UCSD-AML1 (cell line): ENCODE measurements at regions not wholly inside any gene's neighbourhood (a gene's known extent, or its start where the extent isn't known, plus 50 kb on each side); places are given as distances from the start of the nearest gene placed in this dataset.
"Not testable (repeated sequence)": the region's sequence is repeated elsewhere in the genome, so short reads cannot be mapped to it uniquely, and the experiment has no call there.

ENCODE experiments used
- DNase-seq: peaks from one replicate; lab custom pipeline; 2025; ENCODE audit not compliant: unreplicated experiment; lab: John Stamatoyannopoulos, UW

- DNase-seq, result no peak
These were observed 198.7 kb upstream of the MYLIP start for GRCh38 chr6:15930207-15930606.

DNA sequence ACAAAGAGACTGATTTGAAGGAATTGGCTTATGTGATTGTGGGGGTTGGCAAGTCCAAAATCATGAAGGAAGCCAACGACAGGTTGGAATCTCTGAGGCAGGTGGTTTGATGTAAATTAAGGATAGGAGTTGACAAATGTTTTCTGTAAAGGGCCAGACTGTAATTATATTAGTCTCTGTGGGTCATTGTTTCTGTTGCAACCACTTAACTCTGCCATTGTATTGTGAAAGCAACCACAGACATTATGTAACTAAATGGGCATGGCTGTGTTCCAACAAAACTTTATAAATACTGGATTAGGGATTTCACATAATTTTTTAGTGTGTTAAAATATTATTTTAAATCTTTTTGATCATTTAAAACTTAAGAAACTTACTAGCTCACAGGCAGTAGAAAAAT, 199.2 kb upstream of the MYLIP start:
- DNase-seq, result no peak

DNA sequence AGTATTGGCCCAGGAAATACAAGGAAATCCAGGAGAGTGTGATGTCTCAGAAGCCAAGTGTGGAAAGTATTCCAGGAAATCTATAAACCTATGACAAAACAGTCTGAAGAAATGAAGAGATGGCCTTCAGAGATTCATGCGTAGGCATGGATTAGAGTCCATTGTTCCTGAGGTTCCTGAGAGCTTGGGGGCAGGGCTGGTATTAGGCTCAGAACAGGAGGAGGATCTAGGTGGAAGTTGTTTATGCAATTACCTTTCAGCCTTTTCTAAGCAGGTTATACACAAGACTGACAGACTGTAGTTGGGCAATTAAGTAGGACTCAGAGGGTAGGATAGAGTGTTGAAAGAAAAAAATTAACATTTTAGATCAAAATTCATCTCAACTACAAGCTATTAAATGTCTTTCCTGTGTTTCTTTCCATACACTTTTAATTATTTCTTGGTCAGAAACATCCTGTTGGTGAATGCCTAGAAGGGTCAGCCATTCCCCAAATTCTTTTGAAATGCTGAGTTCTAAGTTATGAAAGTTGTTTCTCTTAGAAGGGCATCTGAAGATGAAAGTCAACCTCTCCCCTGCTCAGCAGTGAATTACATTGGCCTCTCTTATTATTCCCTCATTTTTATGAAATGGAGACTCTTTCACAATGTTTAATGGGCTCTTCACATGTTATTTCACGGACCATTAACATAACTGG, 201.2 kb upstream of the MYLIP start:
- DNase-seq, result no peak

DNA sequence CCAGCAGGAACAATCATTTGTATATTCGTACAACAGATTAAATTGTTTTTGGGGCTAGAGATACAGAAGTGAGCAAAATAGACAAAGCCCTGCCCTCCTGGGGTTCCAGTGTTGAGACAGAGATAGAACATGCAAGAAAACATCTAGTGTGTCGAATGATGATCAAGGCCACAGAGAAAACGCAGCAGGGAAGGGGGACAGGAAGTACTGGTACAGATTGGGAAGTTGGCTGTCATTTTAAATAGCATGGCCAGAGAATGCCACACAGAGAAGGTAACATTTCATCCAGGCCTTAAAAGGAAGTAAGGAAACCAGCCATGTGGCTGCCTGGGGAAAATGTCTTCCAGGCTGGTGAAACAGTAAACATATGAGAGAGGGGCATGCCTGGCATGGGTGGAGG, 202.6 kb upstream of the MYLIP start:
- no peak for DNase-seq

DNA sequence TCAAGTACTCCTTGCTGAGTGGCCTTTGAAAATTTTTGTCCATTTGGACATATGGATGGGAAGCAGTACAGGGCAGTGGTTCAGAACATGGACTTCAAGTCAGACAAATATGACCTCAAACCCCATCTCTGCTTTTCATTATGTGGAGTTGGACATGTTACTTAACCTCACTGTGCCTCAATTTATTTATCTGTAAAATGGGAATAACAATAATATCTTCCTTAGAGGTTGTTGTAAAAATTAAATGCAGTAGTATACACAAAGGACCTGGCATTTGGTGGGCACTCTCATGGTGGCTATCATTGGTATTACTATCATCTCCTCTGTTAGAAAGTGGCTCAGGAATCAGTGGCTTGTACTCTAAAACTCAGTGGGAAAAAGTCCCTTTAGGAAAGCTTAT, 204.0 kb upstream of the MYLIP start:
- no peak for DNase-seq

- peak; percentile 37 for DNase-seq
These were observed 206.2 kb upstream of the MYLIP start for GRCh38 chr6:15922510-15923250.

DNA sequence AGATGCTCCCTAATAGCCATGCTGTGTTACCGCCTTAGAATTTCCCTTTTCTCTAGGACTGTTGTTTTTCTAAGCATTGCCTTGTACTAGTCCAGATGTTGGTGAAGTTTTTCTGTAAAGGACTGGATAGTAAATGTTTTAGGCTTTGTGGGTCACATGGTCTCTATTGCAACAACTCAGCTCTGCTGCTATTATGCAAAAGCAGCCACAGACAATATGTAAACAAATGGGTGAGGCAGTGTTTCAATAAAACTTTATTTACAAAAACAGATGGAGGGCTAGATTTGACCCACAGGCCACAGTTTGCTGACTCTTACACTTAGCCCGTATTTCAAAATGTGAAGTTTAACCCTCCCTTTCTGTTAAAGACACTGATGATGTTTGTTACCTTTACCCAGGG, 207.6 kb upstream of the MYLIP start:
- DNase-seq, result no peak

DNA sequence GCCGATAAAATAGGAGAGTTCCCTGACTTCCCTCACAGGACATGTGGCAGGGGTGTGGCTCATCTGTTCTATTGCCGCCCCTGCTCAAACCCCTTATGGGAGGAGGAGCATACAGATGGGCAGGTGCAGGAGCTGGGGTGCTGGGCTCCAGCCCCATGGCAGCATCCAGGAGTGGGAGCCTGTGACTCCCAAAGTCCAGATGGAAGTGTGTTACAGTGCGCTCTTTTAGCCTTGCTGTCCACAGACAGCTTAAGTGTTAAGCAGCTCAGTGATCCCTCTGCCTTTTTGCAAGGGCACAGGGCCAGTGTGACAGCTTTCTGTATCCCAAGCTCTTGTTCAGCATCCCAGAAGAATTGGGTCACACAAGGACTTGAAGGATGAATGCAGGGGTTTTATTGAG, 212.3 kb upstream of the MYLIP start:
- DNase-seq, result no peak

DNA sequence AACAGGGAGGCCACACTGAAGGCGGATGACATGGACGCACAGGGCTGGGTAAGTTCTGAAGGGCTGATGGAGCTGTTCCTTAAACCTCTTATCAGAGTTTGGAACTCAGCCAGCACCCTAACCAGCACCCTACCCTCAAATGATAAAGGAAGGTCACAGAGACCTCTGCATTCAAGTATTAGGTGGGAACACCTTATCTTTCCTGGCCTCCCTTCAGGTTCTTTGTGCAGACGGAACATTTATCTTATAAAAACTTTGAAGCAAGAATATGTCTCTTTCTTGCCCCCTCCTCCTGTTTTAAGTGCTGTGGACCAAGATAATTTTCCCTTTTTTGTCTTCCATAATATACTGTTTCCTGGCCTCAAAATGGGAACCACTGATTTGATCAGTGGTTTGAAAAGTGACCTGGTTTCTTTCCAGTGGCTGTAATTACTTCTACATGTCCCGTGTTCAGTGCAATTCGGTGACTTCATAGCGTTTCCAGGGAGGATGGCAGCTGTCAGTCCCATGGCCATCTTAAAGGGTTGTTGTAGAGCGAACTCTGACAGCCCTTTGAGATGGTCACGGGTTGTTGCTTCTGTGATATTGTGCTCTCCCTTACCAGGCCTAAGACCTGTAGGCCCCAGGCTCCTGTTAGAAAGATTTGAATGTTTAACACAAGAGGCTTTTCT, 213.2 kb upstream of the MYLIP start:
- DNase-seq, result no peak

DNA sequence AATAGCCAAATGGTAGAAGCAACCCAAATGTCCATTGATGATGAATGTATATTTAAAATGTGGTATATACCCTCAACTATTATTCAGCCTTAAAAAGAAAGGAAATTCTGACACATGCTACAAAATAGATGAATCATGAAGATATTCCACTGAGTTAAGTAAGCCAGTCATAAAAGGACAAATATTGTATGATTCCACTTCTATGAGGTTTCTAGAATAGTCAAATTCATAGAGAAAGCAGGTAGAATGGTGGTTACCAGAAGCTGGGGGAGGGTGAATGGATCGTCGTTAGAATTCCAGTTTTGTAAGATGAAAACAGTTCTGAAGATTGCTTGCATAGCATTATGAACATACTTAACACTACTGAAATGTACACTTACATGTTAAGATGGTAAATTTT, 214.3 kb upstream of the MYLIP start:
- DNase-seq, result no peak

- no peak for DNase-seq
These were observed 215.3 kb upstream of the MYLIP start for GRCh38 chr6:15913573-15913972.

DNA sequence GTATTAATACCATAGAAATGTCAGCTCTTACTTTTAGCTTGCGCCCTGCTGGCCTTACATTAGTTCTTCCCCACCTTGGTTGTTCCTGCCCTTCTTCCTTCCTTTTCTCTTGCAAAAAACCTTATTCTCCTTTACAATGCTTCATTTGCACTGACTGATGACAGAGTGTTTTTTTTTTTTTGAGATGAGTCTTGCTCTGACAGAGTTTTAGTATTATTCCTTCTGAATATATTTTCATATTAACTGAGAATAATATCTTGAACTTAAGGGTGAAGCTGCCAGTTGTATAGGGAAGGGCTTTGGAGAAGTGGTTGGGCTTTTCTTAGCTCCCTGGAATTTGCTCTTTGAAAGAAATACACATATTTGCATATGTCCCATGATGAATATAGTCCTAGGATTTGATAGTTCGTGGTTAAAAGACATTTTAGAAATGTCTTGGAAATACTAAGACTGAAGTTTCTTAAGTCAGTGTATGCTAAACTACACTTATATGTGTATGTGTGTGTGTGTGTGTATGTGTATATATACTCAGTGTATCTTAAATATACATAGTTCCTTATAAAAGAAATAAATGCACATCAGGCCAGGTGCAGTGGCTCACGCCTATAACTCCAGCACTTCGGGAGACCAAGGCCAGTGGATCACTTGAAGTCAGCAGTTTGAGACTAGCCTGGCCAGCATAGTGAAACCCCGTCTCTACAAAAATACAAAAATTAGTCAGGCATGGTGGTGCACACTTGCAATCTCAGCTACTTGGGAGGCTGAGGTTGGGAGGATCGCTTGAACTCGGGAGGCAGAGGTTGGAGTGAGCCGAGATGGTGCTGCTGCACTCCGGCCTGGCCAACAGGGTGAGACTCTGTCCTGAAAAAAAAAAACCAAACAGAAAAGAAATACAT, 216.1 kb upstream of the MYLIP start:
- DNase-seq, result no peak

DNA sequence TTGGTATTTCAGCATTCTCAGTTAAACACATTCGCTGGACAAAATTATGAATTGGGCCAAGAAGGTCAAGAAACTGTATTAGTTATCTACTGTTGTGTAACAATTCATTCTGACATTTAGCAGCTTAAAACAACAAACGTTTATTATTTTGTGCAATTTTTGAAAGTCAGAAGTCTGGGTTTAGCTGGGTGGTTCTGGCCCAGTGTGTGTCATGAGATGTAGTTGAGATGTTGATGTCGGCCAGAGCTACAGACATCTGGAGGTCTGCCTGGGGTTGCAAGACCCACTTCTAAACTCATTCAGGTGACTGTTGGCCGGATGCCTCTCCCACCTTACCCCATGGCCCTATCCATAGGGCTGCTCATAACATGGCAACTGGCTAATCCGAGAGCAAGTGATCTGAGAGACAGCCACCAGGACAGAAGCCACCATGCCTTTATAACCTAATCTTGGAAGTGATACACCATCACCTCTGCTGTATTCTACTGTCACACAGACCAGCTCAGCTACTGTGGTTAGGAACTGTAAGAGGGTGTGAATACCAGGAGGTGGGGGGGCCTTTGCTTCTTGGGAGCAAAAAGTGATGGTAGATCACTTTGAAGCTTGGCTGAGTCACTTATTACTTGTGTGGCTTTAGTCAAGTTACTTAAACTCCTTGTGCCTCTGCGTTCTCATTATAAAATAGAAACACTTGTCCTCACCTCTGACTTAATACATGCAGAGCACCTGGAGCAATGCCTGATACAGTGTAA, 217.0 kb upstream of the MYLIP start:
- DNase-seq, result no peak

DNA sequence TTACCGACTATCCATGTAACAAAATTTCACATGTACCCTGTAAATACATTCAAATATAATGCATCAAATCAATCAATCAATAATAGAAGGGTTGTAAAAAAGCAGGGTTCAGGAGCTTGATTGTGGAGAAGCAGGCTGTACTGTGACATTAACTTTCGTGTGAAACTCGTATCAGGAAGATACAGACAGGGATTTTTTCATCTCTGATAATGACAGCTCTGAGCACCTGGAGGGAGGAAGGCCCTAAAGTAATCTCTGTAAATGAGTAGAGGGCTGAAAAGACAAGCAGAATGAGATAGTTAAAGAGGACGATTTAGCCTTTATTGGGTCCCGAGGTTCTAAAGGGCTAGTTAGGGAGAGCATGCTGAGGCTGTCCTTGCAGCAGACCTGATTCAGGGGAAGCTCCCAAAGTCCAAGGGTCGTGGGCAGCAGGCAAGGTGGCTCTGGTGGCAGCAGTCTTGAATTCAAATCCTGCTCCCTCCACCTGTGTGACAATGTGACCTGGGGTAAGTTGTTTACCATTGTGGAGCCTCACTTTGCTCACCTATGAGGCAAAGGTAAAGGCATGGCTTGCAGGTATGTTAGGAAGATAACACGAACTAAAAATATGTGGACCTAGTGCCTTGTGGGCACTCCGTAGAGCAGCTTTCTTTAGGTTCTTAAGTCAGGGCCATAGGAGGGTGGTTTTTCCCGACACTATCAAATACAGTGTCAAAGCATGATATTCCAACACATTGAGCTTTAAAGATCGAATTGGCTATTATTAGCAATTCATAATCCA, 219.4 kb upstream of the MYLIP start:
- DNase-seq, result no peak

DNA sequence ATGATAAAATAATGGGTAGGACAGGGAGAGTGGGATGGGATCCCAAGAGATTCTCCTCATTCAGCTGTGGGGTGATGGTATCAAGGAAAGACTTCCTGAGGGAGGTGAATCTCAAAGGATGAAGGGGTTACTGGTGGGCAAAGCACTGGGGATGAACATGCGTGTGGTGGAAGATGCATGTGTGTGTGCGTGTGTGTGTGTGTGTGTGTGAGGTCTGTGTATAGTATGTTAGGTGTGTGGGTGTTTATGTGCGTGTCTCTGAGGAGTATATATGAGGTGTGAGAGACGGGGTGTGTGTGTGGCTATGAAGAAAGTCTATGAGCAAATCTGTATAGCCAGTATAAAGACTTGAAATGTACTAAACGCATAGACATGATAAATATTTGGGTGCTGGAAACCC, 220.0 kb upstream of the MYLIP start:
- DNase-seq, result no peak

GRCh38 chr6:15907914-15908518, 220.9 kb upstream of the MYLIP start:
- no peak for DNase-seq

- DNase-seq, result not testable (repeated sequence)
These were observed 221.5 kb upstream of the MYLIP start for GRCh38 chr6:15907220-15907913.

GRCh38 chr6:15906420-15907016, 222.4 kb upstream of the MYLIP start:
- no peak for DNase-seq
